ENCODE measurements at regions not wholly inside any gene's neighbourhood (a gene's known extent, or its start where the extent isn't known, plus 50 kb on each side); places are given as distances from the start of the nearest gene placed in this dataset.

DNA sequence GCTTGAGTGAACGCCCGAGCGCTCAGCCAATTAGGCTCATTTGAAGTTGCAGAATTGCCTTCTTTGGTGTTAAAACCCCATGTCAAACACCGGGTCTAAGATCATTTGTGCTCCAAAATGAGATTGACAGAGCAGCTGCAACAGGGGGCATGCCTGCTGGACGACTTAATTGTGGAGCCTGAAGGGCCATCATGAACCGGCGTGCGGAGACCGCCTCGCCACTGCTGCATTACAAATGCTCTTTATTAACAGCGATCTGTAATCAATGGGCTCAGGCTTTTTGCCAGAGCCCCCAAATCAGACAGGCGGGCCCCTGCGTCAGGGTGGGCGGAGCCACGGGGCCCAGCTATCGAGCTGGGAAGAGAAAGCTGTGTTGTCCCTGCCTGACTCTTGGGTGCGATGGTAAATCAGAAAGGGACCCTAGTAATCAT lies 183.2 kb downstream of the SIM1 start:
- no peaks in the 10 kb centered on the region for H3K27me3 ChIP-seq (replicated peaks; ENCODE audit: control insufficient read depth, insufficient read depth, low read length)
- Mint-ChIP-seq H3K27ac (ENCODE audit: unreplicated experiment) (no peak overlapping the region), H3K9me3 (ENCODE audit: unreplicated experiment) (no peaks in the 10 kb centered on the region), H3K4me1 (ENCODE audit: low read depth, unreplicated experiment) (peaks cover 6% of the 10 kb centered on the region), H3K4me3 (ENCODE audit: unreplicated experiment) (no peak overlapping the region), H3K27me3 (ENCODE audit: insufficient read depth, unreplicated experiment) (no peaks in the 10 kb centered on the region), H3K36me3 (ENCODE audit: insufficient read depth, unreplicated experiment) (no peaks in the 10 kb centered on the region)
- ChIA-PET POLR2A (no interaction called here), CTCF (no interaction called here)
- peaks cover 4% of the 10 kb centered on the region; the same call in 1 of the 2 replicates for H3K4me1 ChIP-seq
- no TSS peak for BruUV-seq (replicated peaks)
- no peaks in the 10 kb centered on the region for H3K9me3 ChIP-seq
- intact Hi-C loops (cut with micrococcal nuclease; ENCODE audit: unreplicated experiment), result no loop called here
- no peak for DNase-seq
- H3K4me3 ChIP-seq (ENCODE audit: low read depth, low read length), result no peak overlapping the region
- H3K36me3 ChIP-seq (ENCODE audit: control insufficient read depth, insufficient read depth, low read length), result no peaks in the 10 kb centered on the region
- TF ChIP-seq, protein P1, sequence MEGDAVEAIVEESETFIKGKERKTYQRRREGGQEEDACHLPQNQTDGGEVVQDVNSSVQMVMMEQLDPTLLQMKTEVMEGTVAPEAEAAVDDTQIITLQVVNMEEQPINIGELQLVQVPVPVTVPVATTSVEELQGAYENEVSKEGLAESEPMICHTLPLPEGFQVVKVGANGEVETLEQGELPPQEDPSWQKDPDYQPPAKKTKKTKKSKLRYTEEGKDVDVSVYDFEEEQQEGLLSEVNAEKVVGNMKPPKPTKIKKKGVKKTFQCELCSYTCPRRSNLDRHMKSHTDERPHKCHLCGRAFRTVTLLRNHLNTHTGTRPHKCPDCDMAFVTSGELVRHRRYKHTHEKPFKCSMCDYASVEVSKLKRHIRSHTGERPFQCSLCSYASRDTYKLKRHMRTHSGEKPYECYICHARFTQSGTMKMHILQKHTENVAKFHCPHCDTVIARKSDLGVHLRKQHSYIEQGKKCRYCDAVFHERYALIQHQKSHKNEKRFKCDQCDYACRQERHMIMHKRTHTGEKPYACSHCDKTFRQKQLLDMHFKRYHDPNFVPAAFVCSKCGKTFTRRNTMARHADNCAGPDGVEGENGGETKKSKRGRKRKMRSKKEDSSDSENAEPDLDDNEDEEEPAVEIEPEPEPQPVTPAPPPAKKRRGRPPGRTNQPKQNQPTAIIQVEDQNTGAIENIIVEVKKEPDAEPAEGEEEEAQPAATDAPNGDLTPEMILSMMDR (IDR thresholded peaks at IDR 0.05; ENCODE audit: insufficient read depth in 1 of 2, low read depth in 1 of 2, low read length in 1 of 2, severe bottlenecking in 1 of 2, unreplicated experiment in 1 of 2), result no peak

DNA sequence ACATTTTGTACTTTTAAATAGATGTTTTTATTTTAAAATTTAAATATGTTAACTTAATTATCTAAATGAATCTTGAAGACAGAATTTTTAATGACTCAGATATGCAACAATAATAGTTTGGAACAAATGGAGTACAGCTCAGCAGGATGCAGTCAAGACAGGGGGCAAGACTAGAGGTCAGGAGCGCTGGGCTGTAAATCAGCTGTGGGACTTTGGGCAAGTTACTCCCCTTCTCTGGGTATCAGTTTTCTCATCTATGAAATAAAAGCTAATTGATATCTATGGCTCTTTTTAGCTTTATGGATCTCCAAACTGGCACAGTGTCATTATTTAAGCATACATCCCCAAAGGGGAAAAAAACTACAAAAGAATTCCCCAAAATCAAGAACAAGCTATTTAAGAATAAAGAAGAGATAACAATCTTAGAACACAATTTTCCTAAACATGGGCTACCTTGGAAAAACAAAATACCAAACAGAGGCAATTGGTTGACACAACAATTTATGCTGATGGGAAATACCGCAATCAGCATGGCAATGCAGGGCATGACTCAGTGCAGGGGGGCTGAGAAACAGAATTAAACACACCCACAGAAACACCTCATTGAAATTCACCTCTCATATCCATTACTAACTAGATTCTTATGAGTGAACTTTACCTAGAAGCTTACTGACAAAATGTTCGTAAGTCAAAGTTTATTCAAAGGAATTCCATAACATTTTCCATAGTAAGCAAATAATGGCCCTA lies 188.2 kb downstream of the SIM1 start:
- CTCF ChIA-PET, result no interaction called here
- POLR2A ChIA-PET, result no interaction called here
- Histone ChIP-seq H3K9me3 (no peaks in the 10 kb centered on the region; the same call in 1 of the 2 replicates), H3K36me3 (ENCODE audit: control insufficient read depth, insufficient read depth, low read length) (no peaks in the 10 kb centered on the region), H3K27me3 (replicated peaks; ENCODE audit: control insufficient read depth, insufficient read depth, low read length) (no peaks in the 10 kb centered on the region), H3K4me3 (ENCODE audit: low read depth, low read length) (no peak overlapping the region), H3K4me1 (no peaks in the 10 kb centered on the region)
- Mint-ChIP-seq H3K27me3 (ENCODE audit: insufficient read depth, unreplicated experiment) (no peaks in the 10 kb centered on the region), H3K9me3 (ENCODE audit: unreplicated experiment) (no peaks in the 10 kb centered on the region), H3K4me3 (ENCODE audit: unreplicated experiment) (no peak overlapping the region), H3K27ac (ENCODE audit: unreplicated experiment) (no peak overlapping the region), H3K36me3 (ENCODE audit: insufficient read depth, unreplicated experiment) (no peaks in the 10 kb centered on the region), H3K4me1 (ENCODE audit: low read depth, unreplicated experiment) (no peaks in the 10 kb centered on the region)
- BruUV-seq (replicated peaks), result no TSS peak
- TF ChIP-seq, protein P1 (IDR thresholded peaks at IDR 0.05; ENCODE audit: insufficient read depth in 1 of 2, low read depth in 1 of 2, low read length in 1 of 2, severe bottlenecking in 1 of 2, unreplicated experiment in 1 of 2), result no peak
- no peak for DNase-seq
- intact Hi-C loops (cut with micrococcal nuclease; ENCODE audit: unreplicated experiment), result no loop called here

DNA sequence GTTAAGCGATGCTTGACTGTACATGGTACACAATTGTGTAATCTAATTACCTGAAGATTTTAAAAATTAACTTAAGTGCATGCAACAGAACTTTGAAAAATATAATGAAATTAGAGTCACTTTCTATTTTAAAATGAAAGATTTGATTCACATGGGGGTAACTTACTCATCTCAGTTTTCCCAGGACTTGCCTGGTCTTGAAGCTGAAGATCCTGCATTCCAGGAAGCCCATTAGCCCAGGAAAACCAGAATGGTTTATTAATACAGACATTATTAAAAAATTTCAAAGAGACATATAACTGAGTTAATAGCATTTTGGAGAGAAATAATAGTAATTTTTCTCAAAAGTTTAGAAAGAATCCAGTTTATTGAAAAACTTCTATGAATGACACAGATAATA lies 190.6 kb downstream of the SIM1 start:
- H3K4me3 ChIP-seq (ENCODE audit: low read depth, low read length), result no peak overlapping the region
- no peak for DNase-seq
- no peaks in the 10 kb centered on the region for H3K36me3 Mint-ChIP-seq (ENCODE audit: insufficient read depth, unreplicated experiment)
- no peaks in the 10 kb centered on the region for H3K4me1 Mint-ChIP-seq (ENCODE audit: low read depth, unreplicated experiment)
- ChIA-PET POLR2A (no interaction called here), CTCF (no interaction called here)
- H3K27me3 ChIP-seq (replicated peaks; ENCODE audit: control insufficient read depth, insufficient read depth, low read length), result no peaks in the 10 kb centered on the region
- peaks cover 3% of the 10 kb centered on the region; the same call in 1 of the 2 replicates for H3K9me3 ChIP-seq
- intact Hi-C loops (cut with micrococcal nuclease; ENCODE audit: unreplicated experiment), result no loop called here
- TF ChIP-seq, protein P1 (IDR thresholded peaks at IDR 0.05; ENCODE audit: insufficient read depth in 1 of 2, low read depth in 1 of 2, low read length in 1 of 2, severe bottlenecking in 1 of 2, unreplicated experiment in 1 of 2), result no peak
- no peak overlapping the region for H3K27ac Mint-ChIP-seq (ENCODE audit: unreplicated experiment)
- no peaks in the 10 kb centered on the region for H3K9me3 Mint-ChIP-seq (ENCODE audit: unreplicated experiment)
- no peaks in the 10 kb centered on the region for H3K36me3 ChIP-seq (ENCODE audit: control insufficient read depth, insufficient read depth, low read length)
- no TSS peak for BruUV-seq (replicated peaks)
- H3K27me3 Mint-ChIP-seq (ENCODE audit: insufficient read depth, unreplicated experiment), result no peaks in the 10 kb centered on the region
- H3K4me3 Mint-ChIP-seq (ENCODE audit: unreplicated experiment), result no peak overlapping the region
- no peaks in the 10 kb centered on the region for H3K4me1 ChIP-seq
